Activated CD8-positive, alpha-beta memory T cell treated with anti-CD3 and anti-CD28 coated beads, Interleukin-2, amount 50 U/mL, for 24 hours (primary cell): ENCODE measurements at regions not wholly inside any gene's neighbourhood (a gene's known extent, or its start where the extent isn't known, plus 50 kb on each side); places are given as distances from the start of the nearest gene placed in this dataset.

Source experiments
- DNase-seq: peaks from one replicate; pipeline ENCODE4 v3.0.0-alpha.2; 2020; ENCODE audit errors: extremely low read depth

DNA sequence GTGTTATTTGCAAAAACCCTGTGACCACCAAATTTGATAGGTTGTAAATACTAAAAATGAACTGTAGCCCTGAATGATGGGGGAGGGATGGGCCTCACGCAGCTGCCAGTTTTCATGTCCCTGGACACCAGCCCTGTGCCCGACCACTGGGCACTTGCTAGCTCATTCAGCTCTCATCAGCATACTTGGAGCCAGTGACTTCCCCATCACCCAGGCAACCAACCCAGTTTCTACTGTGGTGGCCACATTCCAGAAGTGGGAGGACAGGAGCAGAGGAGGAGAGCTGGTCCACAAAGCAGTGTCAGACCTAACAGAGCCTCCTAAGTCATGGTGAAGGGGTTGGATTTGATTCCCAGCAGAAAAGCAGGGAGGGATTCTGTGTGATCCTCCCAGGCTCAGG lies 128.2 kb downstream of the CPEB2 start:
- DNase-seq, result no peak

GRCh38 chr4:15131551-15131950 lies 129.3 kb downstream of the CPEB2 start:
- no peak for DNase-seq

GRCh38 chr4:15132739-15133138 lies 130.5 kb downstream of the CPEB2 start:
- no peak for DNase-seq

DNA sequence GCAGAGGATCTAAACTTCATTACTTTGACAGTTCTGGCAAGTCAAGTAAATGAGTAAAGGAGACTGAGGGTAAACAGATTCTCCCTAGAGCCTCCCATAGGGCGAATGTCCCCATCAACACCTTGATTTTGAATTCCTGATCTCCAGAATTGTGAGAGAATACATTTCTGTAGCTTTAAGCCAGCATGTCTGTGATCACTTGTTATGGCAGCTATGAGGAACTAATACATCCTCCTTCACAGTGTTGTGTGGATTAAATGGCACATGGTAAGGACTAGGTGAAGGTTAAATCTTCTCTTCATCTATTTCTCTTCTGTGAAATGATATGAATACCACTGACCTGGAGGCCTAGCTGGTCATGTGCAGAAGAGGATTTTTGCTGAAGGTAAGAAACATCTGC lies 137.3 kb downstream of the CPEB2 start:
- DNase-seq, result no peak

DNA sequence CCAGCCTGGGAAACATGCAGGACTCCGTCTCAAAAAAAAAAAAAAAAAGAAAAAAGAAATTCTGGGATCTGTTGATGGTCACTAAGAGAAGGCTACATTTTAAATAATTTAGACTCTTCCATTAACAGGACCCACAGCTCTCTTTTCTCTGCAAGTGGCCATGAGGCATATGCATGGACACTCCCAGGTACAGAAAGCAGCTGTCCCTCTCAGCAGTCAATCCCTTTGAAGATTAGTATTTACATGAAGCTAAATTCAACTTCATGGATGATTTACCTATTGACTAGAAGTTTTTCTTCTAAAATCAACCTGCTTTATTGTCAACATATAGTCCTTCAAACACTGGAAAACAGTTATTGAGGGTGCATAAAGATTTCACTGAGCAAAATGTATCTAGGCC lies 139.9 kb downstream of the CPEB2 start:
- DNase-seq, result no peak

- no peak for DNase-seq
Measured at GRCh38 chr4:15143551-15143950, 141.3 kb downstream of the CPEB2 start.

DNA sequence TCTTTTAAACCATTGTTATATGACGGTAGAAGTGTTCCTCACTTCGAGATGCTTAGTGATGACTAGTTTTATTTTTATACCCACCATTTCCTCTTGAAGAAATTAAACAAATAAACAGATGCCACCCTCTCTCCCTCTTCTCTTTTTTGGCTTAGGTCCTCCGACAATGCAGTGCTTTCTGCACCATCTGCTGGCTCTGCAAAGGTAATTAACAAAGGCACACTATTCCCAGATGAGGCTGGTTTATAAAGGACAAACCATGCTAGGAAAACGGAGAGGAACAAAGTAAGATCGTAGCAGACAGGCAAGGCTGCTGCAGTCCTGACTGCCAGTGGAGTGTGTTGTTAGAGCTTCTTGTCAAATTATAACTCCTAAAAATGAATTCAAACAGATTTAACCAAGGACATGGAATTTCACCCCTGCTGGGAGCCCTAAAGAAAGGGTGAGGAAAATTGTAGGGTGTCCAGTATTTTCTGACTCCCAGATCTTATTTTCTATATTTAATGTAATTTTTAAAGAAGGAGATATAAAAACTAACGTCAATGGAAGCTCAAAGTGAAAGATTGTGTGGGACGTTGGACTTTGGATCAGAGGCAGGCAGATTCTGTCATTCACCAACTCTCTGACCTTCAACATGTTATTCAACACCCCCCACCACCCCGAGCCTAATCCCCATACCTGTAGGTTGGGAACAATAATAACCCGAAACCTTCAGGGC lies 142.1 kb downstream of the CPEB2 start:
- no peak for DNase-seq

DNA sequence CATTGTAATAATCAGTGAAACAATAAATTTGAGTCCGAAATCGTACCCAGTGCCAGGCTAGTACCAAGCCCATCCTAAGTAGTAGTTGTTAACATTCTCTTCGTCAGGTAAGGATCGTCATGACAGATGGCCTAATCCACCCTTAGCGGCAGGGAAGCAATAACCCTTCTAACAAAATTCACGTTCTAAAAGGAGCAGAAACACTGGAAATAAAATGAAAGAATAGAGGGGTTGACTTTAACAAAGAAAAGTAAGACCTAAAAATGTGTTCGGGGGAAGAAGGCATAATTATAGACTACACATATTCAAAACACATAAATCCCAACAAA lies 142.7 kb downstream of the CPEB2 start:
- no peak for DNase-seq

GRCh38 chr4:15145709-15146108 lies 143.4 kb downstream of the CPEB2 start:
- no peak for DNase-seq

DNA sequence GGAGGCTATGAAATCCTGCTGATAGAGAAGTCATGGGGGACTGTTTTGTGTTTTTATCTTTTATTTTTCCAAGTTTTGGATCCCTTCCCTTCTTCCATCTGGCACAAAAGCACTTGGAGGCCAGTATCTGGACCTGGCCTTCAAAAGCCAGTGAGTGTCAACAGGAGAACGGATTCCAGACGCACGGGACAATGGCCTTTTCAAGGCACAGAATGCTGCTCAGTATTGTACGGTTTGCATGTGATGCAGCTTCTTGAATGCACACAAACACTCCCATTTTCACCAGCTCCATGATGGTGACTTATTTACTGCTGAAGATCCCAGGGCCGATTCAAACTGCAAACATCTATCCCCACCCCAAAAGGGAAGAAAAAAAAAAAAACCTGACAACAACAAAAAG lies 145.4 kb downstream of the CPEB2 start:
- DNase-seq, result no peak

GRCh38 chr4:15148199-15148598 lies 145.9 kb downstream of the CPEB2 start:
- no peak for DNase-seq

GRCh38 chr4:15148691-15149090 lies 146.4 kb downstream of the CPEB2 start:
- DNase-seq, result no peak

GRCh38 chr4:15149234-15149838 lies 147.1 kb downstream of the CPEB2 start:
- DNase-seq, result no peak

GRCh38 chr4:15149839-15150592 lies 147.7 kb downstream of the CPEB2 start:
- no peak for DNase-seq

- no peak for DNase-seq
Measured at GRCh38 chr4:15150631-15151030, 148.3 kb downstream of the CPEB2 start.

- DNase-seq, result no peak
Measured at GRCh38 chr4:15151033-15151432, 148.8 kb downstream of the CPEB2 start.

DNA sequence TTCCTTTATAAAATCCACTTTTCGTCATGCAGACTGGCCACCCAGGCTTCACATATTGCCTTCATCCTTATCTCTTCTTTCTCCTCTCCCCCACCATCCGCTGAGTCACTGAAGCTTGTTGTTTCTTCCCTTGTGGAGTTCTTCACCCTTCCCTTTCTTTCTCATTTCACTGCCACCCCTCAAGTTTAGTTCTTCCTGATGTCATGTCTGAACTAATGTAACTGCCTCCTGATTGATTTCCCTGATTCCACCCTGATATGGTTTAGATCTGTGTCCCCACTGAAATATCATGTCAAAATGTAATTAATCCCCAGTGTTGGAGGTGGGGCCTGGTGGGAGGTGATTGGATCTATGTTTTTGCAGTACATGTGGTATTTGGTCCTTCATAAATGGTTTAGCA lies 151.4 kb downstream of the CPEB2 start:
- no peak for DNase-seq

GRCh38 chr4:15158406-15159091 lies 156.3 kb downstream of the CPEB2 start:
- DNase-seq, result no peak

GRCh38 chr4:15159477-15160019 lies 157.3 kb downstream of the CPEB2 start:
- no peak for DNase-seq

DNA sequence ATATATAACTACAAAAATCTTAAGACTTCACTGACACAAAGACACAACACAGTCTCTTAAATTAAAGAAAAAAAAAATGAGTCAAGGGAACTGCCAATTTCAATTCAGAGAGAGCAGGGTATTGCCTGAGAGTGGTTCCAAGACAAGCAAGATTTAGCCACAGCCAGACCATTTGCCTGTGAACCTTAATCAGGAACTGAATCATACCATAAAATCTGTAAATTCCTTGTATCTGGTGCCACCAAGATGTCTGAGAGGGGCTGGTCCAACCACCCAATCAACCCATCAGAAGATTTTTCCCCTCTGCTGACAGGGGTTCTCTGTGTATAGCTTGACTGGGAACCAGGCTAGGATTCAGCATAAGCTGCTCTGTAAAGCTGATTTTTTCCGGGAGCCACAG lies 159.2 kb downstream of the CPEB2 start:
- no peak for DNase-seq

GRCh38 chr4:15162046-15162445 lies 159.8 kb downstream of the CPEB2 start:
- DNase-seq, result no peak
